Right atrium auricular region (tissue), 2 donors: ENCODE measurements at regions not wholly inside any gene's neighbourhood (a gene's known extent, or its start where the extent isn't known, plus 50 kb on each side); places are given as distances from the start of the nearest gene placed in this dataset.

Experiments used
- DNase-seq: peaks from one replicate; pipeline ENCODE4 v3.0.0-alpha.2; 2019; ENCODE audit warnings: low spot score
- H3K27ac ChIP-seq, 2 donors: fragments of 200-600 bp; sonication (generic); 1 replicate in 1 of 2; 2 replicates in 1 of 2; pipeline ENCODE4 v1.5.1; 2016 to 2019
- H3K27me3 ChIP-seq, 2 donors: fragments of 200-600 bp; sonication (generic); one replicate each; pipeline versions ENCODE4 v1.5.1 to v1.6.0; 2017 to 2019
- H3K36me3 ChIP-seq: fragments of 200-600 bp; sonication (generic); one replicate; pipeline ENCODE4 v1.5.1; 2016
- H3K4me1 ChIP-seq, 2 donors: fragments of 200-600 bp; sonication (generic); one replicate each; pipeline versions ENCODE4 v1.5.1 to v1.6.0; 2017 to 2019
- H3K4me3 ChIP-seq, 2 donors: fragments of 200-600 bp; sonication (generic); 1 replicate in 1 of 2; 2 replicates in 1 of 2; pipeline ENCODE4 v1.5.1; 2017 to 2019; ENCODE audit warnings: mild to moderate bottlenecking in 1 of 2, moderate library complexity in 1 of 2
- H3K9me3 ChIP-seq, 2 donors: fragments of 200-600 bp; sonication (generic); one replicate each; pipeline ENCODE4 v1.5.1; 2019
- CTCF ChIP-seq, 2 donors: fragments of 200-600 bp; sonication (generic); IDR thresholded peaks; one replicate each; pipeline ENCODE4 v1.5.1; 2019; ENCODE audit warnings: antibody characterized with exemption in 2 of 2

- no peak for TF ChIP-seq CTCF (IDR thresholded peaks at IDR 0.05)
- no peak overlapping the region for H3K27ac ChIP-seq
- H3K36me3 ChIP-seq = no peaks in the 10 kb centered on the region
- no peaks in the 10 kb centered on the region for H3K9me3 ChIP-seq
- no peak overlapping the region for H3K4me3 ChIP-seq
- peaks cover 0 to 4% of the 10 kb centered on the region in 2 donors for H3K27me3 ChIP-seq
- peaks cover 0 to 4% of the 10 kb centered on the region in 2 donors for H3K4me1 ChIP-seq
- no peak for DNase-seq
These were observed 140.2 kb downstream of the TPRA1 start for GRCh38 chr3:127450331-127450730.

- TF ChIP-seq CTCF (IDR thresholded peaks at IDR 0.05) = no peak
- H3K27me3 ChIP-seq = no peaks in the 10 kb centered on the region
- DNase-seq = no peak
These were observed 140.9 kb downstream of the TPRA1 start for GRCh38 chr3:127449486-127450212.

GRCh38 chr3:127448671-127449070 lies 141.9 kb downstream of the TPRA1 start:
- TF ChIP-seq CTCF (IDR thresholded peaks at IDR 0.05) = no peak
- no peaks in the 10 kb centered on the region for H3K27me3 ChIP-seq
- DNase-seq = no peak
- no peaks in the 10 kb centered on the region for H3K9me3 ChIP-seq
- no peak overlapping the region for H3K4me3 ChIP-seq
- H3K36me3 ChIP-seq = no peaks in the 10 kb centered on the region
- no peak overlapping the region for H3K27ac ChIP-seq
- H3K4me1 ChIP-seq = no peaks in the 10 kb centered on the region

More at GRCh38 chr3:127449486-127450212, 140.9 kb downstream of the TPRA1 start:
- Histone ChIP-seq H3K4me1 (no peaks in the 10 kb centered on the region), H3K4me3 (no peak overlapping the region), H3K36me3 (no peaks in the 10 kb centered on the region), H3K27ac (no peak overlapping the region), H3K9me3 (no peaks in the 10 kb centered on the region)

GRCh38 chr3:127448161-127448561 lies 142.4 kb downstream of the TPRA1 start:
- Histone ChIP-seq H3K4me1 (no peaks in the 10 kb centered on the region), H3K4me3 (no peak overlapping the region), H3K36me3 (no peaks in the 10 kb centered on the region), H3K9me3 (no peaks in the 10 kb centered on the region), H3K27me3 (no peaks in the 10 kb centered on the region), H3K27ac (no peak overlapping the region)
- DNase-seq = no peak
- TF ChIP-seq CTCF (IDR thresholded peaks at IDR 0.05) = no peak

- no peak for DNase-seq
- H3K27me3 ChIP-seq = no peaks in the 10 kb centered on the region
- no peak overlapping the region for H3K4me3 ChIP-seq
- no peak for TF ChIP-seq CTCF (IDR thresholded peaks at IDR 0.05)
- H3K36me3 ChIP-seq = no peaks in the 10 kb centered on the region
- H3K27ac ChIP-seq = no peak overlapping the region
- H3K9me3 ChIP-seq = no peaks in the 10 kb centered on the region
- no peaks in the 10 kb centered on the region for H3K4me1 ChIP-seq
These were observed 143.8 kb downstream of the TPRA1 start for GRCh38 chr3:127446756-127447155.
